ENCODE measurements at regions not wholly inside any gene's neighbourhood (a gene's known extent, or its start where the extent isn't known, plus 50 kb on each side); places are given as distances from the start of the nearest gene placed in this dataset.

DNA sequence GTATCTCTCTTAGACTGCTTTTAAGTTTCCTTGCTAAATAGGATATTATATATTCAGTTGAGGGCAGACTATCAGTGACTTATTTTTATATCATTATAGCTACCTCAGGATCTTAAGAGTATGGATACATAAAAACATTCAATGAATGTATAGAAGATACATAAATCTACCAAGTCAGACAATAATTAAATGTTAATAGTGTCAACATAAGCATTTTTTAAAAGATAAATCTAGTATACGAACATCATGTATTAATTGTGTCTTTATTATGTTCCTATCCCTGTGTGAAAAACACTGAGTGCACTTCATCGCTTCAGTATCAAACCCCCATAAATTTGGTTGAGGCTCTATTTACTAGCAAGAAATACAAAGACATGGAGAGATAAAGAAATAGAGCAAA lies 242.8 kb downstream of the CRPPA start:
- TF ChIP-seq, protein P1, sequence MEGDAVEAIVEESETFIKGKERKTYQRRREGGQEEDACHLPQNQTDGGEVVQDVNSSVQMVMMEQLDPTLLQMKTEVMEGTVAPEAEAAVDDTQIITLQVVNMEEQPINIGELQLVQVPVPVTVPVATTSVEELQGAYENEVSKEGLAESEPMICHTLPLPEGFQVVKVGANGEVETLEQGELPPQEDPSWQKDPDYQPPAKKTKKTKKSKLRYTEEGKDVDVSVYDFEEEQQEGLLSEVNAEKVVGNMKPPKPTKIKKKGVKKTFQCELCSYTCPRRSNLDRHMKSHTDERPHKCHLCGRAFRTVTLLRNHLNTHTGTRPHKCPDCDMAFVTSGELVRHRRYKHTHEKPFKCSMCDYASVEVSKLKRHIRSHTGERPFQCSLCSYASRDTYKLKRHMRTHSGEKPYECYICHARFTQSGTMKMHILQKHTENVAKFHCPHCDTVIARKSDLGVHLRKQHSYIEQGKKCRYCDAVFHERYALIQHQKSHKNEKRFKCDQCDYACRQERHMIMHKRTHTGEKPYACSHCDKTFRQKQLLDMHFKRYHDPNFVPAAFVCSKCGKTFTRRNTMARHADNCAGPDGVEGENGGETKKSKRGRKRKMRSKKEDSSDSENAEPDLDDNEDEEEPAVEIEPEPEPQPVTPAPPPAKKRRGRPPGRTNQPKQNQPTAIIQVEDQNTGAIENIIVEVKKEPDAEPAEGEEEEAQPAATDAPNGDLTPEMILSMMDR (IDR thresholded peaks at IDR 0.05), result no peak
- Mint-ChIP-seq H3K36me3 (ENCODE audit: low read depth) (no peaks in the 10 kb centered on the region), H3K9me3 (no peaks in the 10 kb centered on the region), H3K4me3 (no peak overlapping the region), H3K4me1 (ENCODE audit: low read depth) (no peaks in the 10 kb centered on the region), H3K27me3 (ENCODE audit: insufficient read depth) (peaks cover 3% of the 10 kb centered on the region; the same call in 1 of the 2 replicates), H3K27ac (no peak overlapping the region)
- DNase-seq, result no peak

DNA sequence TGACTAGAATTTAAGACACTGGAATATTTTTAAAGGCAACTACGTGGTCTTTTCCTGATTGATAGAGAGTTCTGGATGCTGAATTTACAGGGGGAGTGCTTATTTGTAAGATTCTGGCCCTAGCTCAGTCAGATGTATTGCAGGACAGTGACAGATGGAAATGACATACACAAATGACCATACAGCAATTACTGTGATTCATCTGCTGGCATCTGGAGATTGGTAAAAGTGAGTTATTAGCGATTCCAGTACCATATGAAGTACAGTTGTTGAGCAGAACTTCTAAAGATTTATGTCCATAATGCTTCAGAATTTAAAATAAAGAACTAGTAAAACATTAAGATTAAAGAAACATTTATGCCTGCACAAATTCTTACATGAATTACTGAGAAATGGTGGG lies 243.2 kb downstream of the CRPPA start:
- H3K4me1 Mint-ChIP-seq (ENCODE audit: low read depth), result no peaks in the 10 kb centered on the region
- no peak overlapping the region for H3K4me3 Mint-ChIP-seq
- H3K27ac Mint-ChIP-seq, result no peak overlapping the region
- peaks cover 3% of the 10 kb centered on the region; the same call in 1 of the 2 replicates for H3K27me3 Mint-ChIP-seq (ENCODE audit: insufficient read depth)
- TF ChIP-seq, protein P1 (IDR thresholded peaks at IDR 0.05), result no peak
- H3K9me3 Mint-ChIP-seq, result no peaks in the 10 kb centered on the region
- no peaks in the 10 kb centered on the region for H3K36me3 Mint-ChIP-seq (ENCODE audit: low read depth)
- DNase-seq, result no peak

DNA sequence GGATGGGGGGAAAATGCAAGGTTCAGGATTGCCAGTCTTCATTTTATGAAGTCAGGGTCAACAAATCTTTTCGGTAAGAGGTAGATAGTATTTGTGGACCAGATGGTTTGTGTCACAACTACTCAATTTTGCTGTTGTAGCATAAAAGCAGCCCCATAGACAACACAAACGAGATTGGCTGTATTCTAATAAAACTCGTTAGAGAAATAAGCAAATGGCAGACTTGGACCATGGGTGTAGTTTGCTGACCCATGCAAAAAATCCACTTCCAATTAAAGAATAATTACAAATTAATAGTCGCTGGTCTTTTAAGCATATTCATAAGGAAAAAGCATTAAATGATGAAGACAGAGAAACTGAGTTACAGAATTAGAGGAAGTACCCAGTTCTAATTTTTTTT lies 247.1 kb downstream of the CRPPA start:
- H3K36me3 Mint-ChIP-seq (ENCODE audit: low read depth), result no peaks in the 10 kb centered on the region
- no peak overlapping the region for H3K27ac Mint-ChIP-seq
- H3K4me3 Mint-ChIP-seq, result no peak overlapping the region
- H3K9me3 Mint-ChIP-seq, result no peaks in the 10 kb centered on the region
- no peaks in the 10 kb centered on the region for H3K4me1 Mint-ChIP-seq (ENCODE audit: low read depth)
- peaks cover 1% of the 10 kb centered on the region; the same call in 1 of the 2 replicates for H3K27me3 Mint-ChIP-seq (ENCODE audit: insufficient read depth)
- TF ChIP-seq, protein P1 (IDR thresholded peaks at IDR 0.05), result no peak
- DNase-seq, result no peak

DNA sequence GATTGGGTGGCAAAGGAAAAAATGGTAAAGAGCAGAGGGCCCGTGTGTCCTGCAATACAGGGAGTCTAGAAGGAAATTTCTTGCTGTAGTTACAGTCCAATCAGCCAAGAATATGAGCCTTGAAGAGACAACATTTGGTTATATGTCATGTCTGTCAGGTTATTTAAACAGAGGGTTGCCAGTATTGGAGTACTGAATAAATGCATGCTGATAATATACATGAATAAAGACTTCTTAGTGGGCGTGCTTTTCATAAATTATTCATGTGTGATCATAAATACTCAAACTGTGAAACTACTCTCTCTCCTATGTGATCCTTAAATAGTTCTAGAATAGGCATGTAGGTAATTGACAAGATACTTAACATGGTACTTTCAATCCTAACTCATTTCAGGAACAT lies 249.0 kb downstream of the CRPPA start:
- no peak for DNase-seq
- TF ChIP-seq, protein P1 (IDR thresholded peaks at IDR 0.05), result no peak
- Mint-ChIP-seq H3K4me3 (no peak overlapping the region), H3K9me3 (no peaks in the 10 kb centered on the region), H3K4me1 (ENCODE audit: low read depth) (no peaks in the 10 kb centered on the region), H3K27ac (no peak overlapping the region), H3K36me3 (ENCODE audit: low read depth) (no peaks in the 10 kb centered on the region), H3K27me3 (ENCODE audit: insufficient read depth) (no peaks in the 10 kb centered on the region)

DNA sequence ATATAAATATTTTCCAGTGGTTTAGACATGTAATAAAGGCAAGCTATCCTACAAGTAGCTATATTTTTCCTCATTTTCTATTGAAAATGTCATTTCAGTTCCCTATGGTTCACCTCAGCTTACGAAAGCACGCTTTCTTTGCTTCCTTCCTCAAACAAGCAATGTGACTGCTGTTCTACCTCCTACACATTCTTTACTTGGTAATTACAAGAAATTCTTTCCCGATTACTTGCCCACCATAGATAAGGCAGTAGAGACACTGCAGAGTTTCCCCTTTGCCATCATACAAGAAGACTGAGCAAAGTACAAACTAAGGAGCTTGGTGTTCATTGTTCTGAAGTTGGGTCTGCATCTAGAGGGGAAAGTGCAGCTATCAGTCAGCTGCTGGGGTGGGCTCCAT lies 249.4 kb downstream of the CRPPA start:
- DNase-seq, result no peak
- H3K9me3 Mint-ChIP-seq, result no peaks in the 10 kb centered on the region
- H3K4me1 Mint-ChIP-seq (ENCODE audit: low read depth), result no peaks in the 10 kb centered on the region
- H3K27me3 Mint-ChIP-seq (ENCODE audit: insufficient read depth), result no peaks in the 10 kb centered on the region
- no peak overlapping the region for H3K4me3 Mint-ChIP-seq
- TF ChIP-seq, protein P1 (IDR thresholded peaks at IDR 0.05), result no peak
- H3K36me3 Mint-ChIP-seq (ENCODE audit: low read depth), result no peaks in the 10 kb centered on the region
- H3K27ac Mint-ChIP-seq, result no peak overlapping the region

DNA sequence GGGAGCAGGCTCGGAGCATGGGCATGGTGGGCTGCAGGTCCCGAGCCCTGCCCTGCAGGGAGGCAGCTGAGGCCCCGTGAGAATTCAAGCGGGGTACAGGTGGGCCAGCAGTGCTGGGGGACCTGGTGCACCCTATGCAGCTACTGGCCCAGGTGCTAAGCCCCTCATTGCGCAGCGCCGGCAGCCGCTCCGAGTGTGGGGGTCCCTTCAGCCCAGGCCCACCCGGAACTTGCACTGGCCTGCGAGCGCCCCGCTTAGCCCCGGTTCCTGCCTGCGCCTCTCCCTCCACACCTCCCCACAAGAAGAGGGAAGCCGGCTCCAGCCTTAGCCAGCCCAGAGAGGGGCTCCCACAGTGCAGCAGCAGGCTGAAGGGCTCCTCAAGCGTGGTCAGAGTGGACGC lies 250.7 kb downstream of the CRPPA start:
- H3K27me3 Mint-ChIP-seq (ENCODE audit: insufficient read depth), result no peaks in the 10 kb centered on the region
- DNase-seq, result no peak
- no peaks in the 10 kb centered on the region for H3K36me3 Mint-ChIP-seq (ENCODE audit: low read depth)
- H3K27ac Mint-ChIP-seq, result no peak overlapping the region
- TF ChIP-seq, protein P1 (IDR thresholded peaks at IDR 0.05), result no peak
- H3K9me3 Mint-ChIP-seq, result no peaks in the 10 kb centered on the region
- no peak overlapping the region for H3K4me3 Mint-ChIP-seq
- no peaks in the 10 kb centered on the region for H3K4me1 Mint-ChIP-seq (ENCODE audit: low read depth)

Data from HFFc6 (cell line).